NCI-H1417 (cell line): ENCODE measurements at regions not wholly inside any gene's neighbourhood (a gene's known extent, or its start where the extent isn't known, plus 50 kb on each side); places are given as distances from the start of the nearest gene placed in this dataset.
"Not testable (repeated sequence)": the region's sequence is repeated elsewhere in the genome, so short reads cannot be mapped to it uniquely, and the experiment has no call there.

Source experiments
- DNase-seq, 3 experiments: peaks; one replicate each; lab custom pipeline; 2025; lab: John Stamatoyannopoulos, UW

DNA sequence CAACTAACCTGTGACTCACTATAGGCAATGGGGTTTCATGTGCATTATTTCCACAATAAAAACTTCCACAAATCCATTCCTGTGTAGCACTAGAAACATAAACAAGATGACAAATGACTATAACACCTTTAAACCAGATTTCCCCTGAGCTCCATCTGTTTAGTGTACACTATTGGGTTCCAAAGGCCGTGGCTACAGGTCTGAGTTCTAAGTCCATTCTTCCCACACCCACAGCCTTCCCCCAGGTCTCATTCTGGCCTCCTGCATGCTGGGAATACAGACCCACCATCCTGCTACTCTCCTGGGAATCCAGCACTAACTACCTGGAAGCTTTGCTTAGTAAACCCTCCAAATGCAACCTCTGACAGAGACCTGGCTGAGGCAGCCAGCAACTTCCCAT, 460.2 kb downstream of the RPIA start:
- not testable (repeated sequence) for DNase-seq

DNA sequence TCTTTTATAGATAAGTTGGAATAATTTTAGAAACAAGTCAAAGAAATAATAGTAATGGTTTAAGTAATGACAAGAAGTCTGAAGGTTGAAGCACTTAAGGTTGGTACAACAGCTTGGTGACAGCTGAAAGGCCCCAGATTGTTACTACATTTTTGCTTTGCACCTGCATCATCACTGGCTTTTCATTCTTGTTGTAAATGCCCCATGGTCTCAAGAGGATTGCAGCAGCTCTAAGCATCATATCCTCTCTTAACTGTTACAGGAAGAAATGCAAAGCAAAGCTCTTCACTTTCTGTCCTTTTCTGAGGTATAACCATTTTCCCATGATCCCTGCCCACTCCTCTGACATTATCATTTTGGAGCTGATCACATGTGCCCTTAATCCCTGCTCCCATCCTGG, 461.0 kb downstream of the RPIA start:
- DNase-seq, result not testable (repeated sequence)

DNA sequence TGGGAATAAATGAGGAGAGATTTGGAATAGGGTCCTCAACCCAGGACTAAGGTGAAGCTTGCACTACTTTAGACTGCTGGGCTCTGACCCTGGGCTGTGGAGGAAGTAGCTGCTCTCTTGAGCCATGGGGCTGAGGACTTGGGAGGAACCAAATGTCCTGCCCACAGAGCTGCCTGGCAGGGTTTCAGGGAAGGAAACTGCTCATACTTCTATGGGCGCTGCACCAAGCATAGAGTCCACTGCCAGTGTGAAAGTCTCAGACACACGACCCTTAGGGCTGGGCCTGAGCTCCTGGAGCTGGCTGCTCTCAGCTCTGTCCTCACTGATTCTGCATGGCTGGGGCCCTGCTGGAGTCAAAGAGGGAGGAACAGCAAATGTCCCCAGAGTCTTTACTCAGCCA, 461.7 kb downstream of the RPIA start:
- DNase-seq, result not testable (repeated sequence)

DNA sequence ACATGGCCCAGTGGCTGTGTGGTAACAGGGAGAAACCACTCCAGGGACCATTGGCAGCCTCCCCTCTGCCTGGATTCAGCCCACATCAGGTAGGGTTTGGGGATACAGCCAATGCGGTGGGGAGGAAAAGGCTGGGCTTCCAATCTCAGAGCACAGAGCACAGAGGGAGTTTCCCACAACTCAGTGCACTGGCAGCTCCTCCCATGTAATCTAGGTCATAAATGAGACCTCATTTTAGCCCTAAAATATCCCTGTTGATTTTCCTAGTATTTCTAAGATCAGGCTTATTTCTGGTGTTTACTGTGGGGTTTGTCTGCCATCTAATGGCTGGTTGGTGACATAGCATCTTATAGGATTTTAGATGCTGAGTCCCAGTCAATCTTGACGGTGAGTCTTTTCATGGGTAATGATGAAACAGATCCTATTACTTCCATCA, 462.8 kb downstream of the RPIA start:
- DNase-seq, result peak in 1 of 3 experiments; percentile 27

DNA sequence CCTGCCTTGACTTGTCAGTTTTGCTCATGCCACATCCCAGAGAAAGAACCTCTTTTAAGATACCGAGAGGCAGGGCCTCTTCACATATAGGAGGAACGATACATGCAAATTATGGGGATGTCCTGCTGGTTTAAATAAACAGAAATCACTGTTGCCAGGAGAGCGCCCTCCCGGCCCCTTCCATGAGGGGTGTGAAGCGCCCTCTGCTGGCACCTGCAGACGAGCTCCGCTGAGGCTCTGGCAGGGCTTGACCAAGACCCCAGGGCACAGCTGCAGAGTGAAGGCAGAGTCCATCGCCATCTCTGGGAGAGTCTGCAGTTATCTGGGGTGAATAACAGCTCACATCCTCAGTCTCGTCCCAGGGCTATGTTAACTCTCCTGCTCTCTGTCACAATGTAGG, 468.8 kb downstream of the RPIA start:
- DNase-seq, result not testable (repeated sequence)

DNA sequence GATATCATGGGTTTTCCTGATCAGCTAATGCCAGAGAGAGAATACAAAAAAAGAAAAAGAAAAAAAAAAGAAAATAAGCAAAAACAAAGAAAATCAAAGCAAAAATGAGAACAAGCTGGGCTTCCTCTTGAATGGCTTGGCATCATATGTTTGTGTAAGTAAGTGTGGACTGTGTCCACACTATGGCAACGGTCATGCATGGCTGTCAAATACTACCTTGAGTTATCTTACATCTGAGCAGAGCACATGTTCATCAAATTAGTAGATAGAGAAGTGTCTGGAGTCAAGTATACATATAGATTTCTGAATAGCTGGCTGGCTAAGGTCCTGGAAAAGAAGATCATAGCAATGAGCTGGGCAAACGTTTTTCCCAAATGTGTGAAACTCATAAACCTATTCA, 470.2 kb downstream of the RPIA start:
- not testable (repeated sequence) for DNase-seq

DNA sequence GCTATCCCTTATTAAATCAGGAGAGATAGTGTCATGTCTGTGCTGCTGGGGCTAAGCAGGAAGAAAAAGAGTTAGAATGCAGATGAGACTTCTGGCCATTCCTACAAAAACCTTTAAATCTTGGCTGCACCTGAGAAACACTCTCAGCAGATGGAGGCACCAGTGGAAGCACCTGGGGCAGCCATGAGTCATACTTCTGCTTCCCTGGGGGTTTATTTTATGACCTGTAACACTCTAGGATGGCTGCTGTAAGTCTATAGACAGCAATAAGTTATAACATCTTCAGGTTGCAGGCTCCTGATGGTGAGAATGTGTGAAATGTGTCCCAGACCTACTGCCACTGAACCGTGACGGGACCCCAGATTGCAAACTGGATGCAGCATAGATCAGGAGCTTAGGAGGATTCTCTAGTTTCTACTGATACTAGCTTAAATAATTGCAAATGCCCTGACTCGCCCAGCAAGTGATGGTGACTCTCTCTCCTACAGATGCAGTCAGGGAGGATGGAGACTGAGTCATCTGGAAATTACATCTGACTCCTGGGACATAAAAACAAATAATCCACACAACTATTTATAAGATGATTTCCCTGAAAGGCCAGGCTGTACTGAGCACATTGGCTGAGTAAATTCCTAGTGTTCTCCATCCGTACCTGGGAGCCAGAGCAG, 479.2 kb downstream of the RPIA start:
- DNase-seq, result not testable (repeated sequence)

DNA sequence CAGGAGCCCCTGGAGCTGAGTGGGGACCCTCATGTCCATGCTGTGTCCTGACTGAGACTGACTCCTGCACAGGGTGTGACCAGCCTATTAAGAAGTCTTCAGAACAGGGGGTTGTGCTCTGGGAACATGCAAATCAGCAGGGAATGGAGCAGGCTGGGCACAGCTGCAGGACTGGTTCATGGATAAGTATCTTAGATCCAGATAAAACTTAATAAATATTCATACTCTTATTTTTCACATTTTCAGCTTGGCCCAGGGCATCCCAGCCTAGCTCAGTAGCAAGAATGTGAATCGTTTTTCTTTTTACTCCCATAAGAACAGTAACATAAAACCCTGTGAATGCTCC, 479.7 kb downstream of the RPIA start:
- DNase-seq, result not testable (repeated sequence)

DNA sequence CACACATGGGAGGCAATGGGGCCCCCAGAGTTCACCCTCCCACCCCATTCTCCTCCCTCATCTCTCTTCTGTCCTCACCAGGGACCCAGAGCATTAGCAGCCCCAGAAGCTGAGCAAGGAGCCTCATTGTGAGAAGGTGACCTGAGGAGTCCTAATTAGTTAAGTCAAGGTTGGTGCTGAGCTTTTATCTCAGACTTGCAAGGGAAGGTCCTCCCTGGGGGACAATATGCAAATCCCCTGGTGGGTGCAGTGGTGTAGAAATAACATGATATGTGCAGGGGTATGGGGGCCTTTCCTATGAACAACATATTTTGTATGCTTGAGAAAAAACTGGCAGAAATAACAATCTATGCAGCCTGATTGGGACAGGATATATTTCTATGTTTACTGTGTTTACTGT, 485.5 kb downstream of the RPIA start:
- not testable (repeated sequence) for DNase-seq

DNA sequence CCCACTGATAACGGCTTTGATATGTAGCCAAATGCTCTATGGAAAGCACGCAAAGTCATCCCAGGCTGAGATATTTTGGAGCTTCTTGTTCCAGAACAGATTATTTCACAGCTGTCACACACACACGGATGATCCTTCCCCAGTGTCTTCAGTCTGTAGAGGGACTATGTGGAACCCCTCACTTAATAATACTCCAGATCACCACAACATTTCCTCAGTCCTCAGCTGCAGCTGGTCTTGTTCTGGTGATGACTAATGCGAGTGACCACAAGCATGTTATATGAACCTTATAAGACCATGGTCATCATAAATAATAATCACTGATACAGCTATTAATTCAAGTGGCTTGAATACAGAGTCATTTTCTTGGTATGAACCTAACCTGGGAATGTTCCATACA, 490.7 kb downstream of the RPIA start:
- not testable (repeated sequence) for DNase-seq

DNA sequence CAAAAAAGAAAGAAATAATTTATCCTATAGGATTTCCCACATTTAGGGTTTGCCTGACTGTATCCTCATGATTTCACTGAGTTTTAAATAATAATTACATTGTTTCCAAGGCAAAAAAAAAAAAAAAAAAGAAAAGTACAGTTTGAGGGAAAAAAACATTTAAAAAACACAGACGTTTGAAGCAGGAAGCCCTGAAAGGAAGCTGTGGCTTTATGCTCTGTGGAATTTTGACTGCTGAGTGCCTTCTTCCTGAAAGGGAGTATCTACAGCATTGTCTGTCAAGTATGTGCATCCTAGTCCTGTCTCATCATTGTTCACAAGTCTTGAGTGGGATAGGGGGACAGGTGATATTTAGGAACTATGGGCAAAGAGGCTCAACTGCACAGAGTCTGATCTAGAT, 493.3 kb downstream of the RPIA start:
- DNase-seq, result not testable (repeated sequence)

DNA sequence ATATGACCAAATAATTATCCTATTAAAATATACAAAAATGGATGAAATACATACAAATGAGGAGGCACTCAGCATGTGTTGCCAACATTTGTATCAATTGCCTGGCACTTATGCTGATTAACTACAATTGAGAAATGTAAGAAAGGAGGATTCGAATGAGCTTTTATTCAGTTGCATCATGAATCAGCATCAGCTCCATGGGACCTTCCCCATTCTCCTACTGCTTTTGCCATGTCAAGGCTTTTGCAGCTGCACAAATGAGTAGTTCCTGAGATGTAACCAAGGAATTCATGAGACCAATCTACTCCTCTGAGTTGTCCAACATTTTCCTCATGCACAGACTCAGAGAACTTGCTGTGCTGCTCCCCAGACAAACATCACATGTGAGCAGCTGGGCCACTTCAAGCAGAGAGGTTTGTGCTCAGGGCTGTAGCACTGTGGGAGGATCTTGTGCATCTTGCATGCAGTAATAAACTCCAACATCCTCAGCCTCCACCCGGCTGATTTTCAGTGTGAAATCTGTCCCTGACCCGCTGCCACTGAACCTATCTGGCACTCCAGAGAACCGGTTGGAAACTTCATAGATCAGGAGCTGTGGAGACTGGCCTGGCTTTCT, 504.3 kb downstream of the RPIA start:
- not testable (repeated sequence) for DNase-seq

DNA sequence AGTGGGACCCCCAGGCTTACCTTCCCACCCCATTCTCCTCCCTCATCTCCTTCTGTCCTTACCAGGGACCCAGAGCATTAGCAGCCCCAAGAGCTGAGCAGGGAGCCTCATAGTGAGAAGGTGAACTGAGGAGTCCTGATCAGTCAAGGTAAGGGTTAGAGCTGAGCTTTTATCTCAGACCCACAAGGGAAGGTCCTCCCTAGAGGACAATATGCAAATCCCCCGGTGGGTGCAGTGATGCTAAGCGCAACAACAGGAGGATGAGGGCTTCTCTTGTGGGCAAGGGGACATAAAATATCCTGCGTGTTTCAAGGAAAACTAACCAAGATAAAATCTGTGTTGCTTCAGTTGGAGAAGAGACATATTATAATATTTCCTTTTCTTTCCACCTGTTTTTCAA, 505.2 kb downstream of the RPIA start:
- not testable (repeated sequence) for DNase-seq

DNA sequence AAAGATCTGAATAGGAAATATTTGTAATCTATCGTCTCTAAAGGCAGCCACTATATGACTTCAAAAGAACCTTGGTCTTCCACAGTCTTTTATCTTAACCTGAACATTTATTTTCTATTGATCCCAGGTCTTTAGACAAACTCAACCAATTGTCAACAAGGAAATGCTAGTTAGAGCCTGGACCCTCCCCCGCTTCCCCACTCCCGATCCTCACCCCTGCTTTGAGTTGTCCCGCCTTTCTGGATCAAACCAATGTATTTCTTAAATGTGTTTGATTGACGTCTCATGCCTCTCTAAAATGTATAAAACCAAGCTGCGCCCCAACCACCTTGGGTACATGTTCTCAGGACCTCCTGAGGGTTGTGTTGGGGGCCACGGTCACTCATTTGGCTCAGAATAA, 506.6 kb downstream of the RPIA start:
- not testable (repeated sequence) for DNase-seq

DNA sequence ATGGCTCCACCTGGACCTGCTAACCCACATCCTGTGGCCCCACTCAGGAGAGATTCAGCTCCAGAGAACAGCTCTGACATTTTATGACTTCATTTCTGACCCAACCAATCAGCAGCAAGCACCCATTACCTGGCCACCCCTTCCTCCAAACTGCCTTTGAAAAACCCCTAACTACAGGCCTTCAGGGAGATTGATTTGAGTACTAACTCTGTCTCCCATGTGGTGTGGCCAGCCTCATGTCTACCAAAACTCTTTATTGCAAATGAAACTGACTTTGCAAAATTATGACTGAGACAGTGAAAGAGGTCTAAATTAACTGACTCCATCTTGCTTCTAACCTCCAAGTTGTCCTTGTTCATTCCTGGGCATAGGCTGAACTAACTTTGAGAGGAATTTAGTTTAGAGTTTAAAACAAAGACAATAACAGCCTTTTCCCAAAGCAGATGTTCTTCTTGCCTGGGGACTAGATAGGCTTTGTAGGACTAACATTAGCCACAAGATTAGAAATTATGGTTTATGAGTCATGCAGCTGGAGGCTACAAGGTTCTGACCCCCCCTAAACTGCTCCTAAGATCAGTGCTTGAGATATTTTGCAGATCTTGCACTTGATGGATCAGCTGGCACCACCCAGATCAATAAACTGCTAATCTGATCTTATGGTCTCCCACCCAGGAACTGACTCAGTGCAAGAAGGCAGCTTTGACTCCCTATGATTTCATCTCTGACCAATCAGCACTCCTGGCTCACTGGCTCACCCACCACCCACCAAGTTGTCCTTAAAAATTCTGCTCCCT, 508.2 kb downstream of the RPIA start:
- not testable (repeated sequence) for DNase-seq

DNA sequence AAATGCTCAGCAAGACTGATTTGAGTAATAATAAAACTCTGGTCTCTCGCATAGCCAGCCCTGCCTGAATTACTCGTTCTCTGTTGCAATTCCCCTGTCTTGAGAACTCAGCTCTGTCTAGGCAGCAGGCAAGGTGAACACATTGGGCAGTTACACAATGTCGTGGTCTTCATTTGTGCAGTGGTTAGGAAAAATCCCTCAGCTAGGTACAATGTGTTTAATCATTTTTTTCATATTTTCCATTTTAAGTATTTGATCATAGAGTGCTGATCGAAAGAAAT, 508.7 kb downstream of the RPIA start:
- DNase-seq, result not testable (repeated sequence)

DNA sequence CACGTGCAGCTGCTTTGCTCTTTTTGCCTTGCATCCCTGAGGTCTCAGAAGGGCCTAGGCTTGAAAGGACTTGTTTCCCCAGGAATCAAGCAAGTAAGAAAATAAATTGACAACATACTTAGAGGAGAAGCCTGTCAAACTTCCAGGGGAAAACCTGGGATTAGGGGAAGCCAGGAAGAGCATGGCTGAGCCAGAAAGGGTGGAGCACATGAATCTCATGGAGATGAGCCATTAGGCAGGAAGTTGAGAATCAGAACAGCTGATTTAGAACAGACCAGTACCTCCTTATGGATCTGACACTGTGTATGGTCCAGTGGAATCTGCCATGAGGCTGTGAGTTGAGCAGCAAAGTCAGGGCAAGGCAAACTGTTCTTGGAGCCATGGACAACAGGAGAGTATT, 511.0 kb downstream of the RPIA start:
- DNase-seq, result not testable (repeated sequence)

DNA sequence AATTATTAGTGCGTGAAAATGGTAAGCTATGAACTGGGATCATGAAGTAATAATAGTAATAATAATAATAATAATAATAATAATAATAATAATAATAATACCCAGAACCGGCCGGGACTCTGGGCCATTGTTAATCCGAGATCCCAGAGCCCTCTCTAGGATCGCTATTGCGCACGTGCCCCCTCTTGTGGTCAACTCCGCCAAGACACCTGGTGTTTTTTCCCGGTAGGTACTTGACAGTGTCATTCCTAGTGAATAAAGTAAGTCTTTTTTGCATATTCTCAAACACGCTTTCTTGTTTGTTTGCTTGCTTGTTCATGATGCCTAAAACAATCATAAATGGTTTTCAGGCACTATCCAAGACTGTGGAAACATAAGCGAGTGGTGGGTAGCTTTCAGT, 513.7 kb downstream of the RPIA start:
- DNase-seq, result peak; percentile 8 to 54 (median 25)

DNA sequence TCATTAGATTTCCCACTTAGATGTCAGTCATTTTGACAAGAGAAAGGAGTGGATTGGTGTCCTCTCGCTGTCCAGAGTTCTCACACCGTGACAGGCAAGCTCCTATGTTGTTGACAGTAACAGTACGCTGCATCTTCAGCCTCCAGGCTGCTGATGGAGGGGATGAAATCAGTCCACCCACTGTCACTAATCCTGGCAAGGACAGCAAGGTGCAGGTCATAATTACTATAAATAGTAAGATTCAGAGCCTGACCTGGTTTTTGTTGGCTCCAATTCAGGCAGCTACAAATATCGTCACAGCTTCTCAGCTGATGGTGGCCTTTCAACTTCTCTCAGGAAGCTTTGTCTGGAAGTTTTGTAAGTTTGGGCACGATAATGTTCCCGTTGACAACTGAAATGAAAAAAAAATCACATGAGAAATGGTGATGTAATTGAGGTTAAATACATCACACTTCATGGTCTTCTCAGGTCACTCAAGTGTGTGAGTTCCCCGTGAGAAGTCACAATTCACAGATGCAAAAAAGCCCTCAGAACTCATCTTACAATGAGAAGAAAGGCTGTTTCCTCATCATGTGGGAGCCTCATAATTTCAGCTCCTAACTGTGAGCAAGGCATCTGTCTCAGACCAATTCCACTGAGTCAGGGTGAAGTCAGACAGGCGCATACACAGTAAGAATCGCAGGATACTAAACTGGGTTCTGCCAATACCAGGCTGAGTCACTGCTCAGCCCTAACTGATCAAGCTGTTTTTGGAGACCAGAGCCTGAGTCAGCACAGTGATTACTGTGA, 516.9 kb downstream of the RPIA start:
- peak in 1 of 3 experiments; percentile 26 for DNase-seq

DNA sequence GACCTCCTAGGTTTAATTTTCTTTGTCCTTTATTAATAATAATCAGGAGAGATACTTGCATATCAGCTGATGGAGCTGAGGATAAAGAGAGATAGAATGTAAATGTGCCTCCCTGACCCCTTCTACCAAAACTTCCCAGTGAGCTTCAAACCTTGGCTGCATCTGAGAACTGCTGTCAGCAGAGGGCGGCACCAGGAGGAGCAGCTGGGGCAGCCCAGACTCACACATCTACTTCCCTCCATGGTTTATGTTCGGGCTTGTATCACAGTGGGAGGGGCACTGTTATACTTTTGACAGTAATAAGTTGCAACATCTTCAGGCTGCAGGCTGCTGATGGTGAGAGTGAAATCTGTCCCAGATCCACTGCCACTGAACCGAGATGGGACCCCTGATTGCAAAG, 521.7 kb downstream of the RPIA start:
- DNase-seq, result peak in 1 of 3 experiments; percentile 12

DNA sequence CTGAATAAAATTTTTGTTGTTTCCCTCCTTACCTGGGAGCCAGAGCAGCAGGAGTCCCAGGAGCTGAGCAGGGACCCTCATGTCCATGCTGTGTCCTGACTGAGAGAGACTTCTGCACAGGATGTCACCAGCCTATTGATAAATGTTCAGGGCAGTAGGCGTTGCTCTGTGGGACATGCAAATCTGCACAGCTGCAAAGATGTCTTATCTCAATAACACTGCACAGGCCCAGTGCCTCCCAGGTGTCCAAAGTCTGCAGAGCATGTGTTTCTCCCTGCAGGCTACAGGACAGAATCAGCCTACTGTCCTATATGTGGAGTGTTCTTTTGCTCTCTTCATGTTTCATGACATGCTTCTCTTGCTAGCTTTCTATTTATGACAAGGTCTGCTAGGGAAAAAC, 522.3 kb downstream of the RPIA start:
- not testable (repeated sequence) for DNase-seq

DNA sequence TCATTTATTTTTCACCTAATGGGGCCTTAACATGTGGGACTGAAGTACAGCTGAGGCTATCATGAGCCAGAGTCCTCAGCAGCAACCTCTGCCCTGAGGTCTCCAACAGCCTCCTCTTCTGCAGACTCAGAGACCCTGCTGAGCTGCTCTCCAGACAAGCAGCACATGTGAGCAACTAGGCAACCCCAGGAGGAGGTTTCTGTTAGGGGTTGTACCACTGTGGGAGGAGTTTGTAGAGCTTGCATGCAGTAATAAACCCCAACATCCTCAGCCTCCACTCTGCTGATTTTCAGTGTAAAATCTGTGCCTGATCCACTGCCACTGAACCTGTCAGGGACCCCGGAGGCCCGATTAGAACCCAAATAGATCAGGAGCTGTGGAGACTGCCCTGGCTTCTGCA, 530.0 kb downstream of the RPIA start:
- DNase-seq, result not testable (repeated sequence)
